WTC11 (cell line): ENCODE measurements at regions not wholly inside any gene's neighbourhood (a gene's known extent, or its start where the extent isn't known, plus 50 kb on each side); places are given as distances from the start of the nearest gene placed in this dataset.

Experiments used
- FOXP1 ChIP-seq: sonication (generic); formaldehyde crosslinking; IDR thresholded peaks from 2 replicates; pipeline ENCODE4 v1.8.0; 2022; ENCODE audit warnings: missing genetic modification reagents, mild to moderate bottlenecking, moderate library complexity, borderline replicate concordance
- KAT7 ChIP-seq: sonication (generic); formaldehyde crosslinking; IDR thresholded peaks from 2 replicates; pipeline ENCODE4 v1.8.1; 2023; ENCODE audit warnings: missing genetic modification reagents, mild to moderate bottlenecking, borderline replicate concordance
- MXD4 ChIP-seq: fragments of 250-450 bp; sonication (Bioruptor Pico); IDR thresholded peaks from 2 replicates; pipeline ENCODE4 v1.8.0; 2021; ENCODE audit warnings: mild to moderate bottlenecking, moderate library complexity, borderline replicate concordance
- NR1H2 ChIP-seq: sonication (generic); formaldehyde crosslinking; IDR thresholded peaks from 2 replicates; pipeline ENCODE4 v1.9.0; 2021; ENCODE audit warnings: mild to moderate bottlenecking, moderate library complexity, missing genetic modification reagents
- ZNF423 ChIP-seq: fragments of 250-450 bp; sonication (Bioruptor Pico); IDR thresholded peaks from 2 replicates; pipeline ENCODE4 v2.1.2; 2022; ENCODE audit warnings: mild to moderate bottlenecking, moderate library complexity
- TF ChIP-seq, protein P1 (sequence below): fragments of 200-600 bp; IDR thresholded peaks from 2 replicates; pipeline ENCODE4 v1.8.0; 2022; ENCODE audit warnings: antibody characterized with exemption
- TF ChIP-seq, protein P2 (sequence below): sonication (generic); formaldehyde crosslinking; IDR thresholded peaks from 2 replicates; pipeline ENCODE4 v1.8.0; 2022; ENCODE audit warnings: mild to moderate bottlenecking, missing genetic modification reagents
- TF ChIP-seq, protein P3 (sequence below): sonication (generic); formaldehyde crosslinking; IDR thresholded peaks from 2 replicates; pipeline ENCODE4 v1.8.0; 2022; ENCODE audit warnings: mild to moderate bottlenecking, missing genetic modification reagents

DNA sequence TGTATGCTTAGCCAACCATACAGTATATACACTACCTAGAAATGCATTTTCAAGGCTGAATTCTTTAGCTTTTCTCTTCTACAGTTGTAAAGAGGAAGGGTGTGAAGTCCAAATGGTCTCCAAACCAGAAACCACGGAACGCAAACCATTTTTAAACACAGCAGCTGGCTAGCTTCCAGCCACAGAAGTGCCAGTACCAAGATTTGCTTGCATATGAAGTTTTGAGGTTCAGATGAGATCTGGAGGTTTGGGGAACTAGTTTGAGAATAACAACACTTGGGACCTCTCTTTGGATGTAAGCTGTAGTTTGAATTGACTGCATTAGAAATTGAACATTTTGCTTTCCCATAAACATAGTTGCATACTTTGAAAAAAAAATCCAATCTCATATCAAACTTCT, 1243.5 kb downstream of the EFNB2 start:
- no peak for TF ChIP-seq NR1H2 (CRISPR knock-in tag)
- TF ChIP-seq, protein P1, sequence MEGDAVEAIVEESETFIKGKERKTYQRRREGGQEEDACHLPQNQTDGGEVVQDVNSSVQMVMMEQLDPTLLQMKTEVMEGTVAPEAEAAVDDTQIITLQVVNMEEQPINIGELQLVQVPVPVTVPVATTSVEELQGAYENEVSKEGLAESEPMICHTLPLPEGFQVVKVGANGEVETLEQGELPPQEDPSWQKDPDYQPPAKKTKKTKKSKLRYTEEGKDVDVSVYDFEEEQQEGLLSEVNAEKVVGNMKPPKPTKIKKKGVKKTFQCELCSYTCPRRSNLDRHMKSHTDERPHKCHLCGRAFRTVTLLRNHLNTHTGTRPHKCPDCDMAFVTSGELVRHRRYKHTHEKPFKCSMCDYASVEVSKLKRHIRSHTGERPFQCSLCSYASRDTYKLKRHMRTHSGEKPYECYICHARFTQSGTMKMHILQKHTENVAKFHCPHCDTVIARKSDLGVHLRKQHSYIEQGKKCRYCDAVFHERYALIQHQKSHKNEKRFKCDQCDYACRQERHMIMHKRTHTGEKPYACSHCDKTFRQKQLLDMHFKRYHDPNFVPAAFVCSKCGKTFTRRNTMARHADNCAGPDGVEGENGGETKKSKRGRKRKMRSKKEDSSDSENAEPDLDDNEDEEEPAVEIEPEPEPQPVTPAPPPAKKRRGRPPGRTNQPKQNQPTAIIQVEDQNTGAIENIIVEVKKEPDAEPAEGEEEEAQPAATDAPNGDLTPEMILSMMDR: no peak
- TF ChIP-seq ZNF423 (CRISPR knock-in tag): no peak
- TF ChIP-seq FOXP1 (CRISPR knock-in tag): no peak
- TF ChIP-seq KAT7 (CRISPR knock-in tag): no peak
- TF ChIP-seq, protein P2, sequence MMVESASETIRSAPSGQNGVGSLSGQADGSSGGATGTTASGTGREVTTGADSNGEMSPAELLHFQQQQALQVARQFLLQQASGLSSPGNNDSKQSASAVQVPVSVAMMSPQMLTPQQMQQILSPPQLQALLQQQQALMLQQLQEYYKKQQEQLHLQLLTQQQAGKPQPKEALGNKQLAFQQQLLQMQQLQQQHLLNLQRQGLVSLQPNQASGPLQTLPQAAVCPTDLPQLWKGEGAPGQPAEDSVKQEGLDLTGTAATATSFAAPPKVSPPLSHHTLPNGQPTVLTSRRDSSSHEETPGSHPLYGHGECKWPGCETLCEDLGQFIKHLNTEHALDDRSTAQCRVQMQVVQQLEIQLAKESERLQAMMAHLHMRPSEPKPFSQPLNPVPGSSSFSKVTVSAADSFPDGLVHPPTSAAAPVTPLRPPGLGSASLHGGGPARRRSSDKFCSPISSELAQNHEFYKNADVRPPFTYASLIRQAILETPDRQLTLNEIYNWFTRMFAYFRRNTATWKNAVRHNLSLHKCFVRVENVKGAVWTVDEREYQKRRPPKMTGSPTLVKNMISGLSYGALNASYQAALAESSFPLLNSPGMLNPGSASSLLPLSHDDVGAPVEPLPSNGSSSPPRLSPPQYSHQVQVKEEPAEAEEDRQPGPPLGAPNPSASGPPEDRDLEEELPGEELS (CRISPR knock-in tag): no peak
- no peak for TF ChIP-seq MXD4 (CRISPR knock-in tag)
- TF ChIP-seq, protein P3, sequence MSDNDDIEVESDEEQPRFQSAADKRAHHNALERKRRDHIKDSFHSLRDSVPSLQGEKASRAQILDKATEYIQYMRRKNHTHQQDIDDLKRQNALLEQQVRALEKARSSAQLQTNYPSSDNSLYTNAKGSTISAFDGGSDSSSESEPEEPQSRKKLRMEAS: no peak
